ENCODE measurements at regions not wholly inside any gene's neighbourhood (a gene's known extent, or its start where the extent isn't known, plus 50 kb on each side); places are given as distances from the start of the nearest gene placed in this dataset.

DNA sequence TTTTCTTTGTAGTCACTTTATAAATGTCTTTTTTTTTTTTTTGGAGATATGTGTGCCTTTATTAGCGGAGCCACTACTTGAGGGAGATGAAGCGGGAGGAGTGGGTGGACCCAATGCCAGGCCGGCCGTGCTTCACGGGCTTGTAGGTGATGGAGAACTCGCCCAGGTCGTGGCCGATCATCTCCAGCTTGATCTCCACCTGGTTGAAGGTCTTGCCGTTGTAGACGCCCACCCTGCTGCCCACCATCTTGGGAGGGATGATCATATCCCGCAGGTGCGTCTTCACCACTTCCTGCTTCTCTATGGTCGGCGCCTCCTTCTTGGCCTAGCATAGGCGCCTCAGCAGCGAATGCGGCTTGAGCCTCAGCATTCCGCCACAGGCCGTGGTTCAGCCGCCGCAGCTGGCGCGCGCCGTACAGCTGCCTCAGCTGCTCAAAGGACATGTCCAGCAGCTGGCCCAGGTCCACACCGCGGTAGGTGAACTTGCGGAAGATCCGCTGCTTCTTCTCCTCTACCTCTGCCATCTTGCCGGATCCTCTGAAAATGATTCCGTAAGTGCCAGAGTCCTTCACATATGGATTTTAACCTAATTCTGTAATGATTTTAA is 1095.6 kb downstream of the MAT2B start:
- TF ChIP-seq POLR2A (IDR thresholded peaks at IDR 0.05) (no peak), CTCF (IDR thresholded peaks at IDR 0.05) (no peak)
- H3K27ac ChIP-seq, result no peak overlapping the region
- no peaks in the 10 kb centered on the region for H3K27me3 ChIP-seq
- no peak for ATAC-seq
- WGBS (ENCODE audit: insufficient coverage, low coverage, low lambda C conversion rate, missing lambda C conversion rate), result 95% methylated on average over 8 of the region's 31 CpGs
- intact Hi-C loops (cut with DNase I), result no loop called here
- no peaks in the 10 kb centered on the region for H3K4me1 ChIP-seq
- no peak overlapping the region for H3K4me3 ChIP-seq
- no peaks in the 10 kb centered on the region for H3K36me3 ChIP-seq
- H3K9me3 ChIP-seq, result no peaks in the 10 kb centered on the region
- no peak for DNase-seq

DNA sequence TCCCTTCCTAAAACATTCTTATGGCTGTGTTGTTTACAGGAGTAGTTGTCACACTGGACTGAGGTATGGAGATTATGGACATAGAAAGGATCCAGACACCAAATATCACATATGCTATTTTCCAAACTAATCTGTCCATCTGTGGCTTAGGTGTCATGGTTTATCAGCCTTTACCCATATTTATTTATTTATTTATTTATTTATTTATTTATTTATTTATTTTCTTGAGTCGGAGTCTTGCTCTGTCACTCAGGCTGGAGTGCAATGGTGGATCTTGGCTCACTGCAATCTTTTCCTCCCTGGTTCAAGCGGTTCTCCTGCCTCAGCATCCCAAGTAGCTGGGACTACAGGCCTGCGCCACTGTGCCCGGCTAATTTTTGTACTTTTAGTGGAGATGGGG is 1103.1 kb downstream of the MAT2B start:
- no peak overlapping the region for H3K4me3 ChIP-seq
- H3K27me3 ChIP-seq, result no peaks in the 10 kb centered on the region
- no peak for TF ChIP-seq POLR2A (IDR thresholded peaks at IDR 0.05)
- no peak for TF ChIP-seq CTCF (IDR thresholded peaks at IDR 0.05)
- no peaks in the 10 kb centered on the region for H3K9me3 ChIP-seq
- 50% methylated on average over 2 of the region's 4 CpGs for WGBS (ENCODE audit: insufficient coverage, low coverage, low lambda C conversion rate, missing lambda C conversion rate)
- no peak for ATAC-seq
- intact Hi-C loops (cut with DNase I), result no loop called here
- DNase-seq, result no peak
- H3K36me3 ChIP-seq, result no peaks in the 10 kb centered on the region
- H3K4me1 ChIP-seq, result no peaks in the 10 kb centered on the region
- H3K27ac ChIP-seq, result no peak overlapping the region

- ATAC-seq (no peak), DNase-seq (no peak)
- 32% methylated on average over 1 of the region's 1 CpG for WGBS (ENCODE audit: insufficient coverage, low coverage, low lambda C conversion rate, missing lambda C conversion rate)
Observed at GRCh38 chr5:164610374-164610773, 1105.0 kb downstream of the MAT2B start.

DNA sequence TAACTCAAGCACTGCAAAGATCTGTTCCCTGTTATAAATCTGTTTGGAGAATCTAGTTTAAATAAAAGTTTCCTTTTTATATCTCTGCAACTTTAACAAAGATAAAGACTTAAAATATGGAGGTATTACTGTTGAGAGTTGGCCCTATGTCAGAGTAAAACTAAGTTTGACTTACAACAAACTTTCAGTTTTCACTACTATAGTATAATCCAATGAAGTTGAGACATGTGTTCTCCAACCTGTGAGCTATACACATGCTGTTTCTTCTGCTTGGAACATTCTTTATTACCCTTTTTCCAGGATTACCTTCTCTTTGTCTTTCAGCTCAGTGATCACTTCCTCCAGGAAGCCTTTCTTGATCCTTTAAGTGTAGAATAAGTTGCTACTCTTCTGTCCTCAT is 1109.3 kb downstream of the MAT2B start:
- Histone ChIP-seq H3K27me3 (no peaks in the 10 kb centered on the region), H3K27ac (no peak overlapping the region), H3K4me1 (no peaks in the 10 kb centered on the region), H3K36me3 (no peaks in the 10 kb centered on the region), H3K4me3 (no peak overlapping the region), H3K9me3 (no peaks in the 10 kb centered on the region)
- DNase-seq (no peak), ATAC-seq (no peak)
- intact Hi-C loops (cut with DNase I), result no loop called here
- TF ChIP-seq POLR2A (IDR thresholded peaks at IDR 0.05) (no peak), CTCF (IDR thresholded peaks at IDR 0.05) (no peak)

More at GRCh38 chr5:164610374-164610773, 1105.0 kb downstream of the MAT2B start:
- H3K4me1 ChIP-seq, result no peaks in the 10 kb centered on the region
- no peak for TF ChIP-seq CTCF (IDR thresholded peaks at IDR 0.05)
- TF ChIP-seq POLR2A (IDR thresholded peaks at IDR 0.05), result no peak
- no peak overlapping the region for H3K4me3 ChIP-seq
- intact Hi-C loops (cut with DNase I), result no loop called here
- no peaks in the 10 kb centered on the region for H3K9me3 ChIP-seq
- no peaks in the 10 kb centered on the region for H3K27me3 ChIP-seq
- H3K36me3 ChIP-seq, result no peaks in the 10 kb centered on the region
- no peak overlapping the region for H3K27ac ChIP-seq

DNA sequence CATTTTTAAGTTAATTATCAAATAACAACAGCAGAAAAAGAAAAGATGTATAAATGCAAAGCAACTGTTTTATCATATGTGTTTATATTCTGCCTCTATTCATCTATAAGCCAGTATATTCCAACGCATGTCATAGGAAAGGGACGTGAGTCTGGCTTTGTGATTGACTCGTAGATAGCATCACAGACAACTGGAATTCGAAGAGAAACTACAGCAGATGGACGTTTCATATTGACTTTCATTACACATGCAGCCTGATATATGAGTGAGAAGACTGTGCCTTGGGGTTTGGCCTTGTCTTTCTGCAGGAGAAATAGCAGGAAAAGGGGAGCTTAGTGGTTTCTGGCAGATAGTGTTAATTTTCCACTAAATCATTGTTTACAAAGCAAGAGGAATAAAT is 1111.9 kb downstream of the MAT2B start:
- no peak for DNase-seq
- Histone ChIP-seq H3K4me1 (no peaks in the 10 kb centered on the region), H3K4me3 (no peak overlapping the region), H3K27ac (no peak overlapping the region), H3K27me3 (no peaks in the 10 kb centered on the region), H3K9me3 (no peaks in the 10 kb centered on the region), H3K36me3 (no peaks in the 10 kb centered on the region)
- ATAC-seq, result no peak
- WGBS (ENCODE audit: insufficient coverage, low coverage, low lambda C conversion rate, missing lambda C conversion rate), result 36% methylated on average over 5 of the region's 5 CpGs
- intact Hi-C loops (cut with DNase I), result no loop called here
- TF ChIP-seq POLR2A (IDR thresholded peaks at IDR 0.05), result no peak
- no peak for TF ChIP-seq CTCF (IDR thresholded peaks at IDR 0.05)
